Neural progenitor cell (in vitro differentiated cells): ENCODE measurements at regions not wholly inside any gene's neighbourhood (a gene's known extent, or its start where the extent isn't known, plus 50 kb on each side); places are given as distances from the start of the nearest gene placed in this dataset.

Experiments used
- EZH2 ChIP-seq: fragments of 200-600 bp; sonication (generic); IDR thresholded peaks from 2 replicates; pipeline ENCODE4 v1.6.1; 2017; ENCODE audit warnings: antibody characterized with exemption, mild to moderate bottlenecking, moderate library complexity
- EZH2phosphoT487 ChIP-seq: fragments of 200-600 bp; sonication (generic); IDR thresholded peaks from 2 replicates; pipeline ENCODE4 v1.6.1; 2017; ENCODE audit warnings: antibody characterized with exemption
- TF ChIP-seq, protein P1 (sequence below): fragments of 200-600 bp; sonication (generic); IDR thresholded peaks from 2 replicates; pipeline ENCODE4 v1.5.1; 2017; ENCODE audit warnings: antibody characterized with exemption, mild to moderate bottlenecking

DNA sequence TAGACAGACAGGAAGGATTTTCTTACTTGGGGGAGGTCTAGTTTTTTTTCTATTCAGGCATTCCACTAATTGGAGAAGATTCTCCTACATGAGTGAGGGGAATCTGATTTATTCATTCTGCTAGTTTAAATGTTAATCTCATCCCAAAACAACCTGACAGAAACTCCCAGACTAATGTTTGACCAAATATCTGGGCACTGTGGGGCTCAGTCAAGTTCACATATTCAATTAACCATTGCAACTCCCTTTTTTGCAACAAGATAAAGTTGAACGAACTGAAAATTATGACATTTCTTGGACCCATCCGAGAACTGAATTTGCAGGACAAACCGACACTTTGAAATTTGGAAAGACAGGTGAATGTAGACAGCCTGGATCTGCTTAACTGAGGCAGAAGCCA lies 194.4 kb upstream of the PTER start:
- TF ChIP-seq, protein P1, sequence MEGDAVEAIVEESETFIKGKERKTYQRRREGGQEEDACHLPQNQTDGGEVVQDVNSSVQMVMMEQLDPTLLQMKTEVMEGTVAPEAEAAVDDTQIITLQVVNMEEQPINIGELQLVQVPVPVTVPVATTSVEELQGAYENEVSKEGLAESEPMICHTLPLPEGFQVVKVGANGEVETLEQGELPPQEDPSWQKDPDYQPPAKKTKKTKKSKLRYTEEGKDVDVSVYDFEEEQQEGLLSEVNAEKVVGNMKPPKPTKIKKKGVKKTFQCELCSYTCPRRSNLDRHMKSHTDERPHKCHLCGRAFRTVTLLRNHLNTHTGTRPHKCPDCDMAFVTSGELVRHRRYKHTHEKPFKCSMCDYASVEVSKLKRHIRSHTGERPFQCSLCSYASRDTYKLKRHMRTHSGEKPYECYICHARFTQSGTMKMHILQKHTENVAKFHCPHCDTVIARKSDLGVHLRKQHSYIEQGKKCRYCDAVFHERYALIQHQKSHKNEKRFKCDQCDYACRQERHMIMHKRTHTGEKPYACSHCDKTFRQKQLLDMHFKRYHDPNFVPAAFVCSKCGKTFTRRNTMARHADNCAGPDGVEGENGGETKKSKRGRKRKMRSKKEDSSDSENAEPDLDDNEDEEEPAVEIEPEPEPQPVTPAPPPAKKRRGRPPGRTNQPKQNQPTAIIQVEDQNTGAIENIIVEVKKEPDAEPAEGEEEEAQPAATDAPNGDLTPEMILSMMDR: no peak
- TF ChIP-seq EZH2: no peak
- TF ChIP-seq EZH2phosphoT487: no peak
